Activated naive CD4-positive, alpha-beta T cell treated with anti-CD3 and anti-CD28 coated beads, Interleukin-2, amount 50 U/mL, for 16 hours (primary cell): ENCODE measurements at regions not wholly inside any gene's neighbourhood (a gene's known extent, or its start where the extent isn't known, plus 50 kb on each side); places are given as distances from the start of the nearest gene placed in this dataset.
"Not testable (repeated sequence)": the region's sequence is repeated elsewhere in the genome, so short reads cannot be mapped to it uniquely, and the experiment has no call there.

ENCODE experiments used
- DNase-seq: peaks from one replicate; pipeline ENCODE4 v3.0.0-alpha.2; 2020

GRCh38 chr12:127823801-127824200, 443.2 kb upstream of the TMEM132C start:
- DNase-seq, result no peak

- DNase-seq, result no peak
Observed at GRCh38 chr12:127829281-127830064, 437.5 kb upstream of the TMEM132C start.

GRCh38 chr12:127830065-127830460, 436.9 kb upstream of the TMEM132C start:
- DNase-seq, result no peak

- no peak for DNase-seq
Observed at GRCh38 chr12:127830730-127831129, 436.2 kb upstream of the TMEM132C start.

- no peak for DNase-seq
Observed at GRCh38 chr12:127832172-127832571, 434.8 kb upstream of the TMEM132C start.

- DNase-seq, result not testable (repeated sequence)
Observed at GRCh38 chr12:127836802-127837201, 430.2 kb upstream of the TMEM132C start.

- no peak for DNase-seq
Observed at GRCh38 chr12:127857661-127858060, 409.3 kb upstream of the TMEM132C start.

- no peak for DNase-seq
Observed at GRCh38 chr12:127860536-127860935, 406.4 kb upstream of the TMEM132C start.

GRCh38 chr12:127861406-127861805, 405.6 kb upstream of the TMEM132C start:
- no peak for DNase-seq

- no peak for DNase-seq
Observed at GRCh38 chr12:127873306-127873705, 393.7 kb upstream of the TMEM132C start.

GRCh38 chr12:127881371-127882140, 385.4 kb upstream of the TMEM132C start:
- DNase-seq, result no peak

GRCh38 chr12:127883013-127883412, 384.0 kb upstream of the TMEM132C start:
- DNase-seq, result no peak

GRCh38 chr12:127885954-127886750, 380.8 kb upstream of the TMEM132C start:
- no peak for DNase-seq

GRCh38 chr12:127886827-127887226, 380.1 kb upstream of the TMEM132C start:
- no peak for DNase-seq

- DNase-seq, result no peak
Observed at GRCh38 chr12:127888943-127889719, 377.8 kb upstream of the TMEM132C start.

GRCh38 chr12:127893895-127894609, 372.9 kb upstream of the TMEM132C start:
- no peak for DNase-seq

GRCh38 chr12:127896661-127897060, 370.3 kb upstream of the TMEM132C start:
- DNase-seq, result no peak

- DNase-seq, result no peak
Observed at GRCh38 chr12:127898616-127899015, 368.4 kb upstream of the TMEM132C start.

GRCh38 chr12:127899971-127900370, 367.0 kb upstream of the TMEM132C start:
- DNase-seq, result no peak

- no peak for DNase-seq
Observed at GRCh38 chr12:127900386-127900785, 366.6 kb upstream of the TMEM132C start.

- DNase-seq, result no peak
Observed at GRCh38 chr12:127903146-127903545, 363.8 kb upstream of the TMEM132C start.

- DNase-seq, result no peak
Observed at GRCh38 chr12:127909041-127909440, 357.9 kb upstream of the TMEM132C start.
